Kidney (tissue), 13 donors: ENCODE measurements at regions not wholly inside any gene's neighbourhood (a gene's known extent, or its start where the extent isn't known, plus 50 kb on each side); places are given as distances from the start of the nearest gene placed in this dataset.

ENCODE experiments used
- DNase-seq, 5 donors: peaks; one replicate each; pipeline ENCODE4 v3.0.0-alpha.2; 2013 to 2020
- FAIRE-seq: peaks from 2 replicates; lab custom pipeline; 2012; peaks lifted over from hg19 to GRCh38; lab: Jason Lieb, UNC
- H3K27ac ChIP-seq, 2 donors: one replicate each; pipeline ENCODE4 v1.7.0; 2013; ENCODE audit warnings: low read depth in 2 of 2, low read length in 2 of 2, inconsistent platforms in 1 of 2
- H3K27me3 ChIP-seq: one replicate; pipeline ENCODE4 v1.7.1; 2013; ENCODE audit warnings: low read length, inconsistent platforms; ENCODE audit not compliant: control insufficient read depth, insufficient read depth
- H3K36me3 ChIP-seq, 3 donors: one replicate each; pipeline versions ENCODE4 v1.7.0 to v1.7.1; 2013; ENCODE audit warnings: low read length in 3 of 3, control low read depth in 1 of 3, inconsistent platforms in 1 of 3; ENCODE audit not compliant: insufficient read depth in 3 of 3, control insufficient read depth in 2 of 3
- H3K4me1 ChIP-seq, 3 donors: one replicate each; pipeline versions ENCODE4 v1.7.0 to v1.7.1; 2013; ENCODE audit warnings: low read length in 3 of 3, inconsistent platforms in 1 of 3, low read depth in 1 of 3; ENCODE audit not compliant: control insufficient read depth in 2 of 3, insufficient read depth in 2 of 3
- H3K4me3 ChIP-seq, 3 donors: one replicate each; pipeline versions ENCODE4 v1.7.0 to v1.8.1; 2013; ENCODE audit warnings: low read length in 3 of 3, control low read depth in 1 of 3, inconsistent platforms in 1 of 3
- H3K9ac ChIP-seq, 3 donors: one replicate each; pipeline versions ENCODE4 v1.7.0 to v1.7.1; 2013; ENCODE audit warnings: low read length in 3 of 3, control low read depth in 1 of 3, inconsistent platforms in 1 of 3
- H3K9me3 ChIP-seq, 3 donors: one replicate each; pipeline versions ENCODE4 v1.7.0 to v1.7.1; 2013; ENCODE audit warnings: low read length in 3 of 3, control low read depth in 1 of 3, inconsistent platforms in 1 of 3; ENCODE audit not compliant: control insufficient read depth in 2 of 3, insufficient read depth in 1 of 3
- intact Hi-C: fragments of 100-400 bp; cut with DNase I; formaldehyde crosslinking; loops from one replicate; pipeline ENCODE4 v1.11.1; 2022
- TF ChIP-seq, protein P1 (sequence below): IDR thresholded peaks from 3 replicates; pipeline ENCODE4 v1.5.1; 2012; ENCODE audit warnings: mild to moderate bottlenecking, moderate library complexity, borderline replicate concordance; ENCODE audit not compliant: insufficient read depth; ENCODE audit errors: extremely low read depth
- donor health status: control.
- donor health status: control.
- donor health status: control.
- donor health status: control.
- donor health status: control.
- donor health status: DM: yes; HTN: yes; CAD: no.
- donor health status: Normal renal cell carcinoma (clear cell type).

DNA sequence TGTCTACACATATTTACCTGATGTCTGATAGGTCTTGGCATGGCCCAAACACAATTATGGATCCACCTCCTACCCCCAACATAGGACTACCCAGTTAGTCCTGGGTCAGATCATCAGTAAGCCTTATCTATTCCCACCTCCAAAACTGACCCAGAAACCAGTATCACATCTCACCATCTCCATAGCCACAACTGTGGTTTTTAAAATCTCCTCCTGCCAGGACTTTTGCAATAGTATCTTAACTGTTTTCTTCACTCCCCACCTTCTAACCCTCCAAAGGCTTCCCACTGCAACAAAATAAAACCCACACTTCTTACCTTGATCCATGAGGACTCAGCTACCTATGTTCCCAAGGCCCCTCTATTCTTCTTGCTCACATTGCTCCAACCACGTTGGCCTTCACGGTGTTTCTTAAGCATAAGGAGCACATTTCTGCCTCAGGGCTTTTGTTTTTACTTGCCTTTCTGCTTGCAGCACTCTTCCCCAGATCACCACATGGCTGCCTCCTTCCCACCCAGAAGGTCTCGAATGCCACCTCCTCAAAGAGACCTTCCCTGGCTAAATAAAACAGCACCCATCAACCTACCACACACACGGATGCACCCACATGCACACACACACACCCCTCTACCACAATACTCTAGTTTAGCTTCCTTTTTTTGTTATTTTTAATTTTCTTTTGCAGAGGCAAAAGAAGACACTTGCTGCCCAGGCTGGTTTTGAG, 125.9 kb upstream of the SLC1A4 start:
- Histone ChIP-seq H3K27me3 (no peaks in the 10 kb centered on the region), H3K9me3 (no peaks in the 10 kb centered on the region), H3K36me3 (no peaks in the 10 kb centered on the region), H3K4me3 (no peak overlapping the region), H3K4me1 (peaks cover 2 to 16% (median 7%) of the 10 kb centered on the region in 3 donors), H3K9ac (no peak overlapping the region), H3K27ac (no peak overlapping the region)
- no peak for FAIRE-seq
- no peak for DNase-seq
- intact Hi-C loops: no loop called here
- TF ChIP-seq, protein P1, sequence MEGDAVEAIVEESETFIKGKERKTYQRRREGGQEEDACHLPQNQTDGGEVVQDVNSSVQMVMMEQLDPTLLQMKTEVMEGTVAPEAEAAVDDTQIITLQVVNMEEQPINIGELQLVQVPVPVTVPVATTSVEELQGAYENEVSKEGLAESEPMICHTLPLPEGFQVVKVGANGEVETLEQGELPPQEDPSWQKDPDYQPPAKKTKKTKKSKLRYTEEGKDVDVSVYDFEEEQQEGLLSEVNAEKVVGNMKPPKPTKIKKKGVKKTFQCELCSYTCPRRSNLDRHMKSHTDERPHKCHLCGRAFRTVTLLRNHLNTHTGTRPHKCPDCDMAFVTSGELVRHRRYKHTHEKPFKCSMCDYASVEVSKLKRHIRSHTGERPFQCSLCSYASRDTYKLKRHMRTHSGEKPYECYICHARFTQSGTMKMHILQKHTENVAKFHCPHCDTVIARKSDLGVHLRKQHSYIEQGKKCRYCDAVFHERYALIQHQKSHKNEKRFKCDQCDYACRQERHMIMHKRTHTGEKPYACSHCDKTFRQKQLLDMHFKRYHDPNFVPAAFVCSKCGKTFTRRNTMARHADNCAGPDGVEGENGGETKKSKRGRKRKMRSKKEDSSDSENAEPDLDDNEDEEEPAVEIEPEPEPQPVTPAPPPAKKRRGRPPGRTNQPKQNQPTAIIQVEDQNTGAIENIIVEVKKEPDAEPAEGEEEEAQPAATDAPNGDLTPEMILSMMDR: no peak

DNA sequence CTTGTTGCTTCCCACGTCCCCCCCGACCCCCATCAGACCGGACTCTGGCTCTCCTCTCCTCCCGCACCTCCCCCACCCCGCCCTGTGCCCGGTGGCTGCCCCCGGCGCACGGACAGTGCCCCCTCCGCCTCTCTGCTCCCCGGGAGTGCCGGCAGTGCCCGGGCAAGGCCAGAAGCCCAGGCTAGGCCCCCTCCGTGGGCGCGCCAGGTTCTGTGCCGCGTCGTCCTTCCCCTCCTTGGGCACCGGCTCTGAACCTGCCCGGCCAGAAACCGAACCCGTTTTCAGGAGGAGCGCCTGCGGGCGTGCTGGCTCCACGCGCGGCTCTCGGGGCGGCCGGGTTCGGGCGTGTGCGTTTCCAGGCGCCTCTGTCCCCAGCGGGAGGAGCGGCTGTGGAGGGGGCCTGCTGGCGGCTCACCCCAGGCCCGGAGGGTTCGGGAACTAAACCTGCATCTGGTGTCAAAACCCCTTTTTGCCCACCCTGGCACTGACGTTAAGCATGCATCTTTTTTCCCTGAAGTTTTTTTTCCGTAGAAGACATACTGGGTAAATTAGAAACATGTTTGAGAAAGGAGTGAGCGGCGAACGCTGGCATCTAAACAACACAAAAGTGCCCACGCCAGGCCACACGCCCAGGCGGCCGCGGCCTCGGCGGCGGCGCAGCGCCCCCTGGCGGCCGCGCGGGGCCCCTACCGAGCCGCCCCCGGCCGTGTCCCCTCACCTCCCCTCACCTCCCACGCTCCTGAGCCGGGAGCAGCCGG, 123.9 kb upstream of the SLC1A4 start:
- Histone ChIP-seq H3K27me3 (no peaks in the 10 kb centered on the region), H3K9ac (peak overlapping the region in 2 of 3 donors; percentile 37 to 53), H3K9me3 (no peaks in the 10 kb centered on the region), H3K36me3 (no peaks in the 10 kb centered on the region), H3K4me1 (peaks cover 0 to 6% (median 0%) of the 10 kb centered on the region in 3 donors), H3K4me3 (peak overlapping the region; percentile 56 to 81 (median 58)), H3K27ac (peak overlapping the region in 1 of 2 donors; percentile 73)
- TF ChIP-seq, protein P1: peak; percentile 84
- FAIRE-seq (no peak), DNase-seq (peak; percentile 73 to 87 (median 80))
- intact Hi-C loops: loop anchor here (5.0 kb wide), 2 partner anchors 218 to 278 kb away; no protein-coding TSS in a partner anchor

DNA sequence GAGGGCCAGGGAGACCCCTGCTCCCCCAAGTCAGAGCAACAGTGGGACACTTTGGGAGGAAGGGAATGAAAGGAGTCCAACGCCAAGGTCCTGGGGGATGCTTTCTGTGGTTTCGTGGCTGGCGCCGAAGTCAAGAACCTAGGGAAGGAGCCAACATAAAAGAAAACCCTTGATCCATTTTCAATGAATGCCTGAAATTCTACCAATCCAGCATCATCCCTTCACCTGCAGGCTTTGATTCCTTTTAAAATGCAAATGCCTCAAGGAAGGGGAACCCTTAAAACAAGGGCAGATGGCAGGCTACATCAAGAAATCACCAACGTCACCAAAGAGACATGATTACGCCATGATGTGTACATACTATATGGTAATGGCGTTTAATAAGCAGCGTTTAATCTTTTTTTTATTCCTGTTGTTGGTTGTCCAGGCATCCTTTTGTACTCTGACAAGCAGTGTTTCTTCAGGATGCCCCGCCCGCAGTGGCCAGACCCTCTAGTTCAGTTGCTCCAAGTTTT, 123.3 kb upstream of the SLC1A4 start:
- Histone ChIP-seq H3K4me1 (peaks cover 0 to 6% (median 0%) of the 10 kb centered on the region in 3 donors), H3K27me3 (no peaks in the 10 kb centered on the region), H3K4me3 (no peak overlapping the region), H3K27ac (no peak overlapping the region), H3K9me3 (no peaks in the 10 kb centered on the region), H3K36me3 (no peaks in the 10 kb centered on the region), H3K9ac (no peak overlapping the region)
- TF ChIP-seq, protein P1: no peak
- FAIRE-seq (no peak), DNase-seq (no peak)
- intact Hi-C loops: loop anchor here (5.0 kb wide), 2 partner anchors 219 to 279 kb away; no protein-coding TSS in a partner anchor
